Stimulated activated CD4-positive, alpha-beta T cell treated with anti-CD3 and anti-CD28 coated beads, Interleukin-15, amount 100 ng/mL, for 1 hour (primary cell): ENCODE measurements at regions not wholly inside any gene's neighbourhood (a gene's known extent, or its start where the extent isn't known, plus 50 kb on each side); places are given as distances from the start of the nearest gene placed in this dataset.
A peak's percentile ranks its signal among the peaks of the same experiment; 100 is the strongest.

Experiments
- DNase-seq, 2 donors: peaks; one replicate each; pipeline ENCODE4 v3.0.0-alpha.2; 2020; ENCODE audit warnings: low read depth in 1 of 2, low spot score in 1 of 2

DNA sequence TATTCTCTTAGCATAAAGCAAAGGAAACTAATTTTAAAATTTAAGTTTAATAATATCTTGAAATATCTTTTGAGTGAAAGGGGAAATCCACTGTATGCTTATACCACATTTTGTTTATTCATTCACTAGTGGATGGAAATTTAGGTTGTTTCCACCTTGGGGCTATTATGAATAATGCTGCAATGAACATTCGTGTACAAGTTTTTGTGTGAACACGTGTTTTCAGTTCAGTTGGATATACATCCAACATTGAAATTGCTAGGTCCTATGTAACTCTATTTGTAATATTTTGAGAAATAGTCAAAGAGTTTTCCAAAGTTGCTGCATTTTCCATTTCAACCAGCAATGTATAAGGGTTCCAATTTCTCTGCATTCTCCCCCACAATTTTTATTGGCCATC is 83.7 kb upstream of the ETV6 start:
- no peak for DNase-seq

DNA sequence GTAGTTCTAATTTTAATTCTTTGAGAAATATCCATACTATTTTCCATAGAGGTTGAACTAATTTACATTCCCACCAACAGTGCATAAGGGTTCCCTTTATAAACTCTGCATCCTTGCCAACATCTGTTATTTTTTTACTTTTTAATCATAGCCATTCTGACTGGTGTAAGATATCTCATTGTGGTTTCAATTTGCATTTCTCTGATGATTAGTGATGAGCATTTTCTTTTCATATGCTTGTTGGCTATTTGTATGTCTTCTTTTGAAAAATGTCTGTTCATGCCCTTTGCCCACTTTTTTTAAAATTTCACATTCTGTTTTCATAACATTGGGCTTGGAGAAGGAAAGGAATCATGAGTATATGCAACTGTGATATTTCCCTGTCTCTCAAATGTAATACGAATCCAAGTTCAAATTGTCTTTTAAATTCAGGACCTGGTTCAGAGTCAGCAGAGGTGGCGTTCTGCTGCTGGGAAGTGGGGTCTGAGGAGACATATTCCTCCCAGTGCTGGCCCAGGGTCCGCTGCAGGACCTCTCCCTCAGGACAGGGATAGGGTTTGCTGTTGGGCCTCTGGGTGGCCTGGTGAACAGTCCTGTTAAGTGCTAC is 81.2 kb upstream of the ETV6 start:
- no peak for DNase-seq

- no peak for DNase-seq
Measured at GRCh38 chr12:11568762-11569478, 80.6 kb upstream of the ETV6 start.

DNA sequence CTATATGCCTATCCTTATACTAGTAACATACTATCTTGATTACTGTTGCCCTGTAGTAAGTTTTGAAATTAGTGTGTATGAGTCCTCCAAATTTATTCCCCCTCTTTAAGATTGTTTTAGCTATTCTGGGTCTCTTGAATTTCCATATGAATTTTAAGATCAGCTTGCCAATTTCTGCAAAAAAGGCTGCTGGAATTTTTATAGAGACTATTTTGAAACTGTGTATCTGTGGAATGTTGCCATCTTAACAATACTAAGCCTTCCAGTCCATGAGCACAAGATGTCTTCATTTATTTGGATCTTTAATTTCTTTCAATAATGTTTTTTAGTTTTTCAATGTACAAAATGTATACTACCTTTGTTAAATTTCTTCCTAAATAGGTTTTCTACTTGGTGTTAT is 79.8 kb upstream of the ETV6 start:
- no peak for DNase-seq

DNA sequence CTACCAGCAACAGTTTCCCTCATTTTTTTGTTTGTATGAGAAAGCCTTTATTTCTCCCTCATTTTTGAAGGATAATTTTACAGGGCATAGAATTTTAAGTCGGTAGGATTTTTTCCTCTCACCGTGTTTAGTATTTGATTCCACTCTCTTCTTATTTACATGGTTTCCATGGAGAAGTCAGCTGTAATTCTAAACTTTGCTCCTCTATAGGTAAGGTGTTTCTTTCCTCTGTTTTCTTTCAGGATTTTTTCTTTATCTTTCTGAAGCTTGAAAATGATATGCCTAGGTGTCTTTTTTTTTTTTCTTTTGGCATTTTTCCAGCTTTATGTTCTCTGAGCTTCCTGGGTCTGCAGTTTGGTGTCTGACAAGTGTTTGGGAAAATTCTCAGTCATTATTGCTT is 75.6 kb upstream of the ETV6 start:
- no peak for DNase-seq

DNA sequence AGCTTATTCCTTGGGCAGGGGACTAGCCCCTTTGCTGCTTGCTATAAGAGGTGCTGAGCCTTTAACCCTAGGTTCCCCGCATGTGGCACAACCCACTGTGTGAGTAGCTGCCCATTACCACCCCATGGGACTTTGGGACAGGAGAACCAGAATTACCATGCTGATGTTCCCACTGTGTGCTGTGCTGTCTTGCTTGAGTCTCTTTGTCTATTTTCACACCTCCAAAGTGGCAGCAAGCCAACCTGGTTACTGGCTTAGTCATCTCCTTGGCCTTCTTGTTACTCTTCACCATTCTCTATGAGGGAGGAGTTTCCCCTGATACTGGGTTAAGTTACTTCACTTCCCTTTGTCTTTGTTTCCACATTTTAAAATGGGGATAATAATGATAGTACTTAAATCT is 73.4 kb upstream of the ETV6 start:
- no peak for DNase-seq

DNA sequence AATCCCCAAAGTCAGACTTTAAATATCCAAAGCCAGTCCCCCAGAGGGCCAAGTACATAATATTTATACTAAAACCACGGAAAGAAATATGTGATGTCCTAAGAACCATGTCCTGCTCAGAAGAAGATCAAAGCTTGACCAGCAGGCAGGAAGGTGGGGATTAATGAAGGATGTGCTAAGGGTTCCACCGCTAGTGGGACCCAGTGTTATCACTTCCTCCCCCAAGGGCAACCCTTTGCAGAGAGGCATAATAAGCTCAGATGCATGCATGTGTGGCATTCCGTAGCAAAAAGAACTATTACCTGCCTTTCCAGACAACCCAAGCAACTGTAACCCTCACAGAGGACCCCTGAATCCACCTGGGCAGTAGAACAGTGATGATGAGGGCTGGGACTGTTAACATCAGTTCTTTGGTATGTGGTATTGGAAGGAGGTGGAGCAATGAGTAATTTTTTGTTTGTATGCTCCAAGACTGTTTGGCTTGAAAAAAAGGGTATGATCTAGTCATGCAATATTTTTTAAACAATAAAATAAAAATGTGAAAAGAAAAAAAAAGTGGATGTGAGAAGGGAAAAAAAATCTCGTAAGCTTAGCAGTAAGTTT is 71.7 kb upstream of the ETV6 start:
- DNase-seq = no peak

DNA sequence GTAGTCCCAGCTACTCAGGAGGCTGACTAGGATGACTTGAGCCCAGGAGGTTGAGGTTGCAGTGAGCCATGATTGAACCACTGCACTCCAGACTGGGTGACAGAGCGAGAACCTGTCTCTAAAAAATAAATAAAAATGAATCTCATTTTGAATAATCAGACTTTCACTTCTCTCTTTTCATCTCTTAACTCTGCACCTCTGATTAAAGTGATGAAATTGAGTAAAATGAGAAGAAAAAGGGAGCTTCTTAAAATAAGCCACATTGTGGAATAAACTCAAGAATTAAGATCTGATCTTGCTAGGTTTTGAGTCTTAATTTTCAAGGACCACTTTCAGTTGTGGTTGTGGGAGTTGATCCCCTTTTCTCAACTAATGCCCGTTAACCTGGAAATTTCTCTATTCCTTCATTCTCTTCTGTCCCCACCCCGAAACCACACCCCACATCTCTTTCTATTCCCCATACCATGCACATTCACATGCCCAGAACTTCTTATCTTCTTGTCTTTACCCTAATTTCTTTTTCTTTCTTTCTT is 70.9 kb upstream of the ETV6 start:
- no peak for DNase-seq

DNA sequence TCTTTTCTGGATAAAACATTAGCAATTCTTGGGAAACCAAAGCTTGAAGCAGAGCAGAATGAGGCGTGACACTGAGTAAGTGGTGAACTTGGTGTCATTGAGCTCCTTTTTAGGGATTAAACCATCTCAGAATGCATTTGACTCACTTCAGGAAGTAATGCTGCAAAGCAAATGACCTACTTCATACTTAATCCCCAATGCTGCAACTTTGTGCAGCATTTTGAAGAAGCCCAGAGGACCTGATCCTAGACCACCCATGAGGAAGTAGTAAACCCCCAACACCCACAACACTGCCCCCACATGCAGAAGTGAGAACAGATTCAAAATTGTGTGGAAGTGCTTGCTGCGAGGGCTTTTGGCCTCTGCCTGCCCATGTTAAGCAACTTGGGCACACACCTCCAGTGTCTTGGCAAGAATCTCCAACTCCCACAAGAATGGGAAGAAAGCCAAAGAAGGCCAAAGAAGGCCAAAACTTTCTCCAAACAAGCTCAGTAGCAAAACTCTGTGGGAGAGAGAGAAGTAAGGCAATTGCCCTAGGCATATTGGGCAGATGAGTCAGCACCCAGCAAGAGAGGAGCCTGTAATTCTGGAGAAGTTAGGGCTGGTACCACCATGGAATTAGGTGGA is 69.2 kb upstream of the ETV6 start:
- no peak for DNase-seq

- peak; percentile 21 to 35 for DNase-seq
Measured at GRCh38 chr12:11581179-11581755, 68.2 kb upstream of the ETV6 start.

GRCh38 chr12:11584221-11584855 is 65.1 kb upstream of the ETV6 start:
- DNase-seq = no peak

DNA sequence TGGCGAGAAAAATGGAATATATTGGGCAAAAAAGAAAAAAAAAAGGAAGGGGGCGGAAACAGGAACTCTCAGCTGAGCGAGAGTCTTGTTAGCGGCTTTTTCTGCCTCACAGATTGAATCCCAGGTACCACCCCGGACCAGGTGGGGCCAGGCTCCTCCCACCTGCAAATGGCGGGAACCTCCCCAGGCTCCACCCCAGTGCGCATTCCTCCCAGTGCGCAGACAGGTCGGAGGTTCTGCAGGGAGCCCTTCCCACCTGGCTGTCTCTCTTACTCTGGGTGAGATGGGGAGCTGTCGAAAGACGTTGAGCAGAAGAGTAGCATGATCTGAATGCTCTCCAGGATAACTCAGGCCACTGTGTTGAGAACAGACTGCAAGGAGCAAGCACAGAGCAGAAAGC is 57.0 kb upstream of the ETV6 start:
- DNase-seq = no peak

- no peak for DNase-seq
Measured at GRCh38 chr12:11593013-11593412, 56.5 kb upstream of the ETV6 start.

GRCh38 chr12:11595080-11595479 is 54.4 kb upstream of the ETV6 start:
- no peak for DNase-seq

- DNase-seq = no peak
Measured at GRCh38 chr12:11596141-11596540, 53.3 kb upstream of the ETV6 start.

DNA sequence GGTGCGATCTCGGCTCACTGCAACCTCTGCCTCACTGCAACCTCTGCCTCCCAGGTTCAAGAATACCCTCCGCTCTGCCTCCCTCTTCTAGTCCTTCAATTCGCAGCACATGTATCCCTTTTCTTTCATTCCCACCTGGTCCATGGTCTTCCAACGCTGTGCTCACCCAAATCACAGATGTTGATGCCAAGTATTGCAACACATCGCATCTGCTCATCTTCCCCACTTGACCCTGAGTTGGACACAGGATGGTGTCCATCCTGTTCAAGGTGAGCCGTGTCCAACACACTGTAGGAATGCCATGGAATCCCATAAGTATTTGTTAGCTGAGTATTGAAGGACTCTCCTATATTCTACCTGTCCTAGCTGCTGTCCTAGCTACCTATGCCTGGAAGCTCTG is 50.6 kb upstream of the ETV6 start:
- no peak for DNase-seq
